Adrenal gland (tissue), 9 donors: ENCODE measurements at regions not wholly inside any gene's neighbourhood (a gene's known extent, or its start where the extent isn't known, plus 50 kb on each side); places are given as distances from the start of the nearest gene placed in this dataset.

ENCODE experiments used
- DNase-seq, 7 donors: peaks; one replicate each; pipeline ENCODE4 v3.0.0-alpha.2; 2019 to 2020
- H3K27ac ChIP-seq, 5 donors: fragments of 200-600 bp; sonication (generic) in 4 of 5; 1 replicate in 3 of 5; 2 replicates in 2 of 5; pipeline versions ENCODE4 v1.5.1 to v1.8.0; 2016 to 2020; ENCODE audit warnings: mild to moderate bottlenecking in 1 of 5
- H3K27me3 ChIP-seq: fragments of 200-600 bp; 2 replicates; pipeline ENCODE4 v1.8.0; 2021
- H3K36me3 ChIP-seq, 2 donors: fragments of 200-600 bp; replicated peaks in 1 of 2; 1 replicate in 1 of 2; 2 replicates in 1 of 2; pipeline versions ENCODE4 v1.5.1 to v1.8.0; 2018 to 2022
- H3K4me1 ChIP-seq, 2 donors: fragments of 200-600 bp; replicated peaks in 1 of 2; 1 replicate in 1 of 2; 2 replicates in 1 of 2; pipeline versions ENCODE4 v1.5.1 to v1.8.0; 2018 to 2021
- H3K4me3 ChIP-seq, 4 donors: fragments of 200-600 bp; sonication (generic) in 3 of 4; one replicate each; pipeline ENCODE4 v1.5.1; 2016 to 2018
- H3K9me3 ChIP-seq, 3 donors: fragments of 200-600 bp; sonication (generic) in 1 of 3; replicated peaks in 1 of 3; 1 replicate in 2 of 3; 2 replicates in 1 of 3; pipeline versions ENCODE4 v1.5.1 to v1.8.0; 2016 to 2021
- CTCF ChIP-seq, 6 experiments: fragments of 450-650 bp in 4 of 6; fragments of 200-600 bp in 2 of 6; sonication (generic) in 1 of 6; IDR thresholded peaks; 1 replicate in 5 of 6; 2 replicates in 1 of 6; pipeline versions ENCODE4 v1.5.1 to v1.8.0; 2016 to 2021; ENCODE audit warnings: antibody characterized with exemption in 6 of 6, mild to moderate bottlenecking in 2 of 6, moderate library complexity in 1 of 6
- POLR2A ChIP-seq, 2 donors: fragments of 450-650 bp; IDR thresholded peaks; one replicate each; pipeline ENCODE4 v1.6.1; 2017; ENCODE audit warnings: antibody characterized with exemption in 2 of 2, mild to moderate bottlenecking in 2 of 2, moderate library complexity in 1 of 2
- WGBS, 4 donors: extraction: QIAGEN DNeasy Blood & Tissue Kit in 2 of 4; methylation state at CpG; one replicate each; pipeline versions ENCODE4 v1.1.5 to v1.1.7; 2013 to 2017; 5-methylcytosine and 5-hydroxymethylcytosine counted together
- intact Hi-C, 2 donors: fragments of 100-400 bp; cut with DNase I; formaldehyde crosslinking; loops; one replicate each; pipeline versions ENCODE4 v1.14.1 to v1.15.0; 2022 to 2023
- donor health status: healthy with polysubstance abuse.
- donor health status: Bipolar disorder and iron deficiency.
- donor health status: DM: yes; HTN: yes; CAD: no.
- donor health status: DM: no; HTN: no; CAD: no.
- donor health status: DM: no; HTN: no; CAD: no.

GRCh38 chr6:145538989-145539388 lies 196.3 kb downstream of the EPM2A start:
- DNase-seq: no peak
- peaks cover 0 to 5% of the 10 kb centered on the region in 2 donors for H3K4me1 ChIP-seq
- intact Hi-C loops: no loop called here
- H3K27me3 ChIP-seq: no peaks in the 10 kb centered on the region
- H3K9me3 ChIP-seq: peaks cover 0 to 4% (median 0%) of the 10 kb centered on the region in 3 donors
- WGBS, 4 donors: 73 to 88% (median 80%) methylated on average over 1 of the region's 1 CpG
- no peak overlapping the region for H3K27ac ChIP-seq
- H3K36me3 ChIP-seq: no peaks in the 10 kb centered on the region
- TF ChIP-seq POLR2A (IDR thresholded peaks at IDR 0.05): no peak
- no peak for TF ChIP-seq CTCF (IDR thresholded peaks at IDR 0.05)
- no peak overlapping the region for H3K4me3 ChIP-seq

GRCh38 chr6:145539831-145540230 lies 195.5 kb downstream of the EPM2A start:
- peaks cover 0 to 9% of the 10 kb centered on the region in 2 donors for H3K4me1 ChIP-seq
- H3K36me3 ChIP-seq: no peaks in the 10 kb centered on the region
- no peak overlapping the region for H3K4me3 ChIP-seq
- no peak overlapping the region for H3K27ac ChIP-seq
- TF ChIP-seq CTCF (IDR thresholded peaks at IDR 0.05): no peak
- no peak for TF ChIP-seq POLR2A (IDR thresholded peaks at IDR 0.05)
- intact Hi-C loops: no loop called here
- 18 to 75% (median 63%) methylated on average over 1 to 3 of the region's 3 CpGs for WGBS, 4 donors
- H3K27me3 ChIP-seq: no peaks in the 10 kb centered on the region
- peak in 1 of 7 donors; percentile 17 for DNase-seq
- H3K9me3 ChIP-seq: peaks cover 0 to 4% (median 0%) of the 10 kb centered on the region in 3 donors

GRCh38 chr6:145540741-145541140 lies 194.6 kb downstream of the EPM2A start:
- Histone ChIP-seq H3K27me3 (no peaks in the 10 kb centered on the region), H3K4me3 (no peak overlapping the region), H3K36me3 (no peaks in the 10 kb centered on the region), H3K9me3 (peaks cover 0 to 4% (median 0%) of the 10 kb centered on the region in 3 donors), H3K4me1 (peaks cover 0 to 9% of the 10 kb centered on the region in 2 donors), H3K27ac (no peak overlapping the region)
- no peak for DNase-seq
- no peak for TF ChIP-seq CTCF (IDR thresholded peaks at IDR 0.05)
- no peak for TF ChIP-seq POLR2A (IDR thresholded peaks at IDR 0.05)
- intact Hi-C loops: no loop called here
- WGBS, 4 donors: 91 to 97% (median 95%) methylated on average over 2 of the region's 2 CpGs

GRCh38 chr6:145544041-145544440 lies 191.3 kb downstream of the EPM2A start:
- 33 to 56% (median 43%) methylated on average over 1 of the region's 1 CpG for WGBS, 4 donors
- Histone ChIP-seq H3K27me3 (no peaks in the 10 kb centered on the region), H3K9me3 (peaks cover 0 to 4% (median 0%) of the 10 kb centered on the region in 3 donors), H3K27ac (peak overlapping the region in 1 of 5 donors; percentile 17), H3K36me3 (no peaks in the 10 kb centered on the region), H3K4me3 (no peak overlapping the region), H3K4me1 (peaks cover 0 to 9% of the 10 kb centered on the region in 2 donors)
- peak; percentile 40 to 81 (median 53) for DNase-seq
- intact Hi-C loops: no loop called here
- TF ChIP-seq CTCF (IDR thresholded peaks at IDR 0.05): no peak
